Endodermal cell (in vitro differentiated cells): ENCODE measurements at regions not wholly inside any gene's neighbourhood (a gene's known extent, or its start where the extent isn't known, plus 50 kb on each side); places are given as distances from the start of the nearest gene placed in this dataset.

Experiments used
- DNase-seq: peaks from one replicate; pipeline ENCODE4 v3.0.0-alpha.2; 2017
- H3K27ac ChIP-seq: 2 replicates; pipeline ENCODE4 v1.5.1; 2013; ENCODE audit warnings: mild to moderate bottlenecking, low read depth, low read length, moderate library complexity
- H3K27me3 ChIP-seq: 2 replicates; pipeline ENCODE4 v1.6.1; 2013; ENCODE audit warnings: mild to moderate bottlenecking, low read length, moderate library complexity; ENCODE audit not compliant: insufficient read depth, control insufficient read depth, poor library complexity, severe bottlenecking
- H3K36me3 ChIP-seq: 2 replicates; pipeline ENCODE4 v1.7.0; 2013; ENCODE audit warnings: mild to moderate bottlenecking, low read length, moderate library complexity; ENCODE audit not compliant: control insufficient read depth, insufficient read depth
- H3K4me1 ChIP-seq: one replicate; pipeline ENCODE4 v1.7.0; 2013; ENCODE audit warnings: low read length; ENCODE audit not compliant: control insufficient read depth, insufficient read depth
- H3K4me3 ChIP-seq: 2 replicates; pipeline ENCODE4 v1.5.1; 2013; ENCODE audit warnings: mild to moderate bottlenecking, low read length, moderate library complexity
- H3K9ac ChIP-seq: 2 replicates; pipeline ENCODE4 v1.6.1; 2013; ENCODE audit warnings: mild to moderate bottlenecking, low read length, moderate library complexity; ENCODE audit not compliant: poor library complexity, severe bottlenecking; ENCODE audit errors: extremely low read depth
- H3K9me3 ChIP-seq: 2 replicates; pipeline ENCODE4 v1.6.1; 2013; ENCODE audit warnings: mild to moderate bottlenecking, low read length, moderate library complexity; ENCODE audit not compliant: control insufficient read depth
- H3K27ac Mint-ChIP-seq: 2 replicates; pipeline ENCODE4 v1.8.0; 2020; ENCODE audit warnings: mixed read lengths
- H3K27me3 Mint-ChIP-seq: 2 replicates; pipeline ENCODE4 v1.8.0; 2021; ENCODE audit warnings: mild to moderate bottlenecking, mixed read lengths; ENCODE audit not compliant: insufficient read depth
- H3K36me3 Mint-ChIP-seq: 2 replicates; pipeline ENCODE4 v1.8.0; 2020; ENCODE audit warnings: low read depth, mixed read lengths
- H3K4me1 Mint-ChIP-seq: 2 replicates; pipeline ENCODE4 v1.8.0; 2020; ENCODE audit warnings: mixed read lengths
- H3K4me3 Mint-ChIP-seq: 2 replicates; pipeline ENCODE4 v1.8.0; 2020; ENCODE audit warnings: mild to moderate bottlenecking, moderate library complexity, mixed read lengths
- H3K9me3 Mint-ChIP-seq: 2 replicates; pipeline ENCODE4 v1.8.0; 2020; ENCODE audit warnings: mild to moderate bottlenecking, mixed read lengths
- CTCF ChIP-seq: fragments of 200-600 bp; sonication (generic); conservative IDR thresholded peaks from 2 replicates; pipeline ENCODE4 v1.5.0; 2021; ENCODE audit warnings: antibody characterized with exemption, mild to moderate bottlenecking
- WGBS, 2 experiments: methylation state at CpG; one replicate each; pipeline versions ENCODE4 v1.1.5 to v1.1.7; 2013; ENCODE audit warnings: missing lambda C conversion rate in 2 of 2, mixed read lengths in 1 of 2; ENCODE audit not compliant: insufficient coverage in 1 of 2, insufficient read length in 1 of 2; 5-methylcytosine and 5-hydroxymethylcytosine counted together

GRCh38 chr13:62040806-62041205 is 625.2 kb upstream of the PCDH20 start:
- peaks cover 3% of the 10 kb centered on the region for H3K9me3 Mint-ChIP-seq
- no peaks in the 10 kb centered on the region for H3K36me3 Mint-ChIP-seq
- H3K4me1 Mint-ChIP-seq: peaks cover 11% of the 10 kb centered on the region
- H3K4me1 ChIP-seq: no peaks in the 10 kb centered on the region
- H3K27me3 ChIP-seq: no peaks in the 10 kb centered on the region
- no peak overlapping the region for H3K9ac ChIP-seq
- peaks cover 2% of the 10 kb centered on the region for H3K9me3 ChIP-seq
- no peak overlapping the region for H3K27ac Mint-ChIP-seq
- H3K27me3 Mint-ChIP-seq: no peaks in the 10 kb centered on the region
- no peaks in the 10 kb centered on the region for H3K36me3 ChIP-seq
- H3K27ac ChIP-seq: no peak overlapping the region
- H3K4me3 ChIP-seq: no peak overlapping the region
- DNase-seq: no peak
- no peak for TF ChIP-seq CTCF
- no peak overlapping the region for H3K4me3 Mint-ChIP-seq
- WGBS, 2 experiments: 89% methylated on average over 2 of the region's 2 CpGs; no CpG with 5 or more reads in 1 of the 2 experiments

- DNase-seq: no peak
- H3K9me3 ChIP-seq: no peaks in the 10 kb centered on the region
- WGBS, 2 experiments: 96% methylated on average over 3 of the region's 3 CpGs; no CpG with 5 or more reads in 1 of the 2 experiments
- Mint-ChIP-seq H3K4me3 (no peak overlapping the region), H3K4me1 (peaks cover 13% of the 10 kb centered on the region), H3K9me3 (no peaks in the 10 kb centered on the region), H3K27me3 (no peaks in the 10 kb centered on the region), H3K27ac (no peak overlapping the region), H3K36me3 (no peaks in the 10 kb centered on the region)
- TF ChIP-seq CTCF: no peak
- H3K27me3 ChIP-seq: no peaks in the 10 kb centered on the region
- no peak overlapping the region for H3K9ac ChIP-seq
- H3K36me3 ChIP-seq: no peaks in the 10 kb centered on the region
- no peaks in the 10 kb centered on the region for H3K4me1 ChIP-seq
- H3K27ac ChIP-seq: no peak overlapping the region
- no peak overlapping the region for H3K4me3 ChIP-seq
Observed at GRCh38 chr13:62040078-62040477, 624.4 kb upstream of the PCDH20 start.

GRCh38 chr13:62038214-62038613 is 622.6 kb upstream of the PCDH20 start:
- H3K4me1 Mint-ChIP-seq: peaks cover 13% of the 10 kb centered on the region
- H3K36me3 ChIP-seq: no peaks in the 10 kb centered on the region
- DNase-seq: no peak
- no peak overlapping the region for H3K27ac Mint-ChIP-seq
- no peak overlapping the region for H3K4me3 ChIP-seq
- H3K9me3 ChIP-seq: no peaks in the 10 kb centered on the region
- H3K4me1 ChIP-seq: no peaks in the 10 kb centered on the region
- WGBS, 2 experiments: 89 to 100% methylated on average over 1 of the region's 1 CpG
- no peaks in the 10 kb centered on the region for H3K36me3 Mint-ChIP-seq
- no peak overlapping the region for H3K27ac ChIP-seq
- TF ChIP-seq CTCF: no peak
- H3K27me3 Mint-ChIP-seq: no peaks in the 10 kb centered on the region
- H3K27me3 ChIP-seq: no peaks in the 10 kb centered on the region
- no peak overlapping the region for H3K4me3 Mint-ChIP-seq
- H3K9ac ChIP-seq: no peak overlapping the region
- no peaks in the 10 kb centered on the region for H3K9me3 Mint-ChIP-seq
